ENCODE measurements at regions not wholly inside any gene's neighbourhood (a gene's known extent, or its start where the extent isn't known, plus 50 kb on each side); places are given as distances from the start of the nearest gene placed in this dataset.
"Not testable (repeated sequence)": the region's sequence is repeated elsewhere in the genome, so short reads cannot be mapped to it uniquely, and the experiment has no call there.

GRCh38 chr13:23127540-23127939 lies 53.2 kb upstream of the SGCG start:
- TF ChIP-seq POLR2A (IDR thresholded peaks at IDR 0.05; ENCODE audit: low read length); GATA1 (IDR thresholded peaks at IDR 0.05; ENCODE audit: low read depth, low read length): not testable (repeated sequence)
